VCaP (cell line): ENCODE measurements at regions not wholly inside any gene's neighbourhood (a gene's known extent, or its start where the extent isn't known, plus 50 kb on each side); places are given as distances from the start of the nearest gene placed in this dataset.
"Not testable (repeated sequence)": the region's sequence is repeated elsewhere in the genome, so short reads cannot be mapped to it uniquely, and the experiment has no call there.

Source experiments
- H3K27ac ChIP-seq: fragments of 450-650 bp; 2 replicates; pipeline ENCODE4 v1.5.1; 2017
- CTCF ChIP-seq: fragments of 450-650 bp; conservative IDR thresholded peaks from 2 replicates; pipeline ENCODE4 v1.5.1; 2017; ENCODE audit warnings: mild to moderate bottlenecking, moderate library complexity

- H3K27ac ChIP-seq, result no peak overlapping the region
These were observed 554.4 kb downstream of the RAB28 start for GRCh38 chr4:12929784-12930183.

DNA sequence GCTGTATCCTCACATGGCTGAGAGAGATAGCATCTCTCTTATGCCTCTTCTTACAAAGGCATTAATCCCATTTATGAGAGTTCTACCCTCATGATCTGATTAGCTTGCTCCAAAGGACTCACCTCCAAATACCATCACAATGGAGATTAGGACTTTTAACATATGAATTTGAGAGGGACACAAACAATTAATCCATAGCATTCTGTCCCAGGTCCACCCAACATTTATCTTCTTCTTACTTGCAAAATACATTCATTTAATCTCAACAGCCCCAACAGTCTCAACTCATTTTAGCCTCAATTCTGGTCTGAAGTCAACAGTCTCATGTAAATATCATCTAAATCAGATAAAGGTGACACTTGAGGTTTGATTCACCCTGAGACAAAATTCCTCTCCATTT, 555.4 kb downstream of the RAB28 start:
- no peak overlapping the region for H3K27ac ChIP-seq
- no peak for TF ChIP-seq CTCF

More at GRCh38 chr4:12929784-12930183, 554.4 kb downstream of the RAB28 start:
- no peak for TF ChIP-seq CTCF

GRCh38 chr4:12926189-12927066, 557.7 kb downstream of the RAB28 start:
- no peak overlapping the region for H3K27ac ChIP-seq
- no peak for TF ChIP-seq CTCF

DNA sequence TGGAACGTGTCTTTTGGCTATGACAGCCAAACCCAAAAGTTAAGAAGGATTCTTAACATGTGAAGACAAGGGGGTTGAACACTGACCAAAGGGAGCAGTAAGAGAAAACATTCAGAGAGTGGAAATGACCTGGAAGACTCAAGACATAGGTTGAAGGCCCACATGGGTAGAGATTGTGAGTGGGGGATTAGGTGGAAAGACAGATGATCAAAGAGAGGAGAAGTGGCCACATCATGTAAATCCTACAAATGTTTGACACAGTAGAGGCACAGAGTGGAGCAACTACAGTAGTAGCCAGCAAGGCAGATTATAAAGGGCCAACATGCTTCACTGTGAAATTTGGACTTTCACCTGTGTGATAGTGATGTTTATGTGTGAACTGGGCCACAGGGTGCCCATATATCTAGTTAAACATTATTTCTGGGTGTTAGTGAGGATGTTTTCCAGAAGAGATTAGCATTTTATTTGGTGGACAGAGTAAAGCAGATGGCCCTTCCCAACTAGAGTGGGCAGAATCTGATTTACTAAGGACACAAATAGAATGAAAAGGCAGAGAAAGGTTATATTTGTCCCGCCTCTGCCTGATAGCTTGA, 559.3 kb downstream of the RAB28 start:
- TF ChIP-seq CTCF, result no peak
- no peak overlapping the region for H3K27ac ChIP-seq

- no peak overlapping the region for H3K27ac ChIP-seq
- TF ChIP-seq CTCF, result no peak
These were observed 559.9 kb downstream of the RAB28 start for GRCh38 chr4:12924253-12924652.

DNA sequence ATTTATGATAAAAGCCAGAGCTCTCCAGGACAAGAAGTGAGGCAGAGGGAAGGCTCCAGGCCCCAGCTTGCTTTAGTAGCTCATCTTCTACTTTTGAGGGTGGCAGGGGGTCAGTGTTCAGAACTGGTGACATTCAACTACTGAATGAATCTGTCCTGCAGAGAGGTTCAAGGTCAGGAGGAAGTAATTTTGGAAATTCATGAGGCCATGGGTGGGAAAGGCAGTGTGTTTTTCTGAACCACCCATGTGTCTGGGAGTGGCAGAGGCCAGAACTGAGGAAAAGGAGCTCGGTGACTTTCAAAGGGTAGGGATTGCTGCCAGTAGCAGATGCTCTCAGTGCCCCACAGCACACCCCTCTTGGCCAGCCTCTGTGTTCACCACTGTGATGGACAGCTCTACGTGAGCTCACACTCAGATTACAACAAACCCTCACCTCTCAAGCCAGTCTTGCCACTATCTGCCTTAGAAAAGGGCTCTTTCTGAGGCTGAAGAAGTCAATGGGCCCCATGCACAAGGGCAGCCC, 571.2 kb downstream of the RAB28 start:
- no peak for TF ChIP-seq CTCF
- no peak overlapping the region for H3K27ac ChIP-seq

- no peak for TF ChIP-seq CTCF
- no peak overlapping the region for H3K27ac ChIP-seq
These were observed 572.3 kb downstream of the RAB28 start for GRCh38 chr4:12911750-12912358.

DNA sequence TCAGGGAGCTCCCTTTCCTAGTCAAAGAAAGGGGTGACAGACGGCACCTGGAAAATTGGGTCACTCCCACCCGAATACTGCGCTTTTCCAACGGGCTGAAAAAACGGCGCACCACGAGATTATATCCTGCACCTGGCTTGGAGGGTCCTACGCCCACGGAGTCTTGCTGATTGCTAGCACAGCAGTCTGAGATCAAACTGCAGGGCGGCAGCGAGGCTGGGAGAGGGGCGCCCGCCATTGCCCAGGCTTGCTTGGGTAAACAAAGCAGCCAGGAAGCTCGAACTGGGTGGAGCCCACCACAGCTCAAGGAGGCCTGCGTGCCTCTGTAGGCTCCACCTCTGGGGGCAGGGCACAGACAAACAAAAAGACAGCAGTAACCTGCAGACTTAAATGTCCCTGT, 580.5 kb downstream of the RAB28 start:
- not testable (repeated sequence) for H3K27ac ChIP-seq
